ENCODE measurements at regions not wholly inside any gene's neighbourhood (a gene's known extent, or its start where the extent isn't known, plus 50 kb on each side); places are given as distances from the start of the nearest gene placed in this dataset.

DNA sequence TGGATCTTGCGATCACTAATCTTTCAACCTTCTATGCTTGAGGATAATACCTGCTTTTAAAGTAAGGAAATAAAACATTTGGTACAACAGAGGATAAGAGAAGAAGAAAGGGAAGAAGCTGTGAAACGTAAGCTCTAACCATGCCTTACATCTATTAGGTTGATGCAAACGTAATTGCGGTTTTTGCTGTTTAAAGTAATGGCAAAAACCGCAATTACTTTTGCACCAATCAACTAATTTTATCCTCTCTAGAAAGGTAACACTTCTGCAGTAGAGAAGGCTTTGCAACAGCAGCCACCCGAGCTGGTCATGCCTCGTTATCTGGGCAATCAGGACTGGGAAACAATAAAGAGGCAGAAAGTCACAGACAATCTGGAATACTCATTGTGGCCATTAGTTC lies 224.1 kb downstream of the MED10 start:
- no peak for DNase-seq
- Histone ChIP-seq H3K9me3 (ENCODE audit: severe bottlenecking) (peaks cover 3% of the 10 kb centered on the region), H3K27ac (no peak overlapping the region), H3K27me3 (ENCODE audit: insufficient read depth, low read depth, severe bottlenecking) (peaks cover 95% of the 10 kb centered on the region), H3K36me3 (no peaks in the 10 kb centered on the region), H3K4me3 (ENCODE audit: low read depth, low read length) (no peak overlapping the region)
- TF ChIP-seq, protein P1, sequence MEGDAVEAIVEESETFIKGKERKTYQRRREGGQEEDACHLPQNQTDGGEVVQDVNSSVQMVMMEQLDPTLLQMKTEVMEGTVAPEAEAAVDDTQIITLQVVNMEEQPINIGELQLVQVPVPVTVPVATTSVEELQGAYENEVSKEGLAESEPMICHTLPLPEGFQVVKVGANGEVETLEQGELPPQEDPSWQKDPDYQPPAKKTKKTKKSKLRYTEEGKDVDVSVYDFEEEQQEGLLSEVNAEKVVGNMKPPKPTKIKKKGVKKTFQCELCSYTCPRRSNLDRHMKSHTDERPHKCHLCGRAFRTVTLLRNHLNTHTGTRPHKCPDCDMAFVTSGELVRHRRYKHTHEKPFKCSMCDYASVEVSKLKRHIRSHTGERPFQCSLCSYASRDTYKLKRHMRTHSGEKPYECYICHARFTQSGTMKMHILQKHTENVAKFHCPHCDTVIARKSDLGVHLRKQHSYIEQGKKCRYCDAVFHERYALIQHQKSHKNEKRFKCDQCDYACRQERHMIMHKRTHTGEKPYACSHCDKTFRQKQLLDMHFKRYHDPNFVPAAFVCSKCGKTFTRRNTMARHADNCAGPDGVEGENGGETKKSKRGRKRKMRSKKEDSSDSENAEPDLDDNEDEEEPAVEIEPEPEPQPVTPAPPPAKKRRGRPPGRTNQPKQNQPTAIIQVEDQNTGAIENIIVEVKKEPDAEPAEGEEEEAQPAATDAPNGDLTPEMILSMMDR (IDR thresholded peaks at IDR 0.05; ENCODE audit: low read depth, low read length), result no peak

DNA sequence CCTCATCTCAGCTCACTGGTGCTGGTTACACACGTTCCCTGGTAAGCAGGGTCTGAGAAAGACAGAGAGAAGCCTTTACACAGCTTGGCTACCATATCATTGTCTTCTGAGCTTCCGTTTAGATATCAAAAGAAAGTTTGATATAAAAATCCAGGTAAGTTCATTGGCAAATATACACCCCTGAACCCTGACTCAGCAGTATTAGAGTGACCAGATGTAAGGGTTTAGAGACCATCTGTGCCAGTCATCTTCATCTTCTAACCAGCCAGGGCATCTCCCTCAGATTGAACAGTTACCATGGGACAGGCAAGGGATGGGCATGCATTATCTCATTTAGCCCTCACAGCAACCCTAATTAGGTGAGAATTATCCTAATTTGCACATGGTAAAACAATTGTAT lies 232.1 kb downstream of the MED10 start:
- Histone ChIP-seq H3K27ac (no peak overlapping the region), H3K9me3 (ENCODE audit: severe bottlenecking) (no peaks in the 10 kb centered on the region), H3K4me3 (ENCODE audit: low read depth, low read length) (no peak overlapping the region), H3K27me3 (ENCODE audit: insufficient read depth, low read depth, severe bottlenecking) (peaks cover 94% of the 10 kb centered on the region), H3K36me3 (no peaks in the 10 kb centered on the region)
- DNase-seq, result no peak
- TF ChIP-seq, protein P1 (IDR thresholded peaks at IDR 0.05; ENCODE audit: low read depth, low read length), result no peak

GRCh38 chr5:6145616-6146237 lies 232.6 kb downstream of the MED10 start:
- Histone ChIP-seq H3K27ac (no peak overlapping the region), H3K9me3 (ENCODE audit: severe bottlenecking) (no peaks in the 10 kb centered on the region), H3K27me3 (ENCODE audit: insufficient read depth, low read depth, severe bottlenecking) (peaks cover 94% of the 10 kb centered on the region), H3K4me3 (ENCODE audit: low read depth, low read length) (no peak overlapping the region), H3K36me3 (no peaks in the 10 kb centered on the region)
- DNase-seq, result no peak
- TF ChIP-seq, protein P1 (IDR thresholded peaks at IDR 0.05; ENCODE audit: low read depth, low read length), result no peak

GRCh38 chr5:6143523-6143922 lies 234.8 kb downstream of the MED10 start:
- peaks cover 93% of the 10 kb centered on the region for H3K27me3 ChIP-seq (ENCODE audit: insufficient read depth, low read depth, severe bottlenecking)
- H3K9me3 ChIP-seq (ENCODE audit: severe bottlenecking), result peaks cover 2% of the 10 kb centered on the region
- H3K4me3 ChIP-seq (ENCODE audit: low read depth, low read length), result no peak overlapping the region
- H3K27ac ChIP-seq, result no peak overlapping the region
- H3K36me3 ChIP-seq, result no peaks in the 10 kb centered on the region
- no peak for DNase-seq
- TF ChIP-seq, protein P1 (IDR thresholded peaks at IDR 0.05; ENCODE audit: low read depth, low read length), result no peak

DNA sequence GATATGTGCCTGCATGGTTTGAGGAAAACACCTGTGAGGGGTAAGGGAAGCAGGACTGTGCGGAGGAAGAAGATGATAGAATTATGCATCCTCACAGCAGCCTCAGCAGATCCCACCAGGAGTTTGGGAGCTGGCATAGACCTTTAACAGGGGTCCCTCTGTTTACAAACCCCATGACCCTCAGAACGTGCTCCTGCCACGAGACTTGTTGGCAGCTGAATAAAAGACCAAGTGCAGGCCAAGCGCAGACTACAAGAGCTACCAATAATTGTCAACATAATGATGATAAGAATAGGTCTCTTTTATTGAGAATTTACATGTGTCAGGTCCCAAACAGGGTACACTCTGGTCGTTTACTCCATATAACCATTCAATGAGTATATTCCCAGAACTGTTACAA lies 236.0 kb downstream of the MED10 start:
- TF ChIP-seq, protein P1 (IDR thresholded peaks at IDR 0.05; ENCODE audit: low read depth, low read length), result no peak
- Histone ChIP-seq H3K27ac (no peak overlapping the region), H3K4me3 (ENCODE audit: low read depth, low read length) (no peak overlapping the region), H3K9me3 (ENCODE audit: severe bottlenecking) (peaks cover 2% of the 10 kb centered on the region), H3K36me3 (no peaks in the 10 kb centered on the region), H3K27me3 (ENCODE audit: insufficient read depth, low read depth, severe bottlenecking) (peaks cover 93% of the 10 kb centered on the region)
- DNase-seq, result no peak

DNA sequence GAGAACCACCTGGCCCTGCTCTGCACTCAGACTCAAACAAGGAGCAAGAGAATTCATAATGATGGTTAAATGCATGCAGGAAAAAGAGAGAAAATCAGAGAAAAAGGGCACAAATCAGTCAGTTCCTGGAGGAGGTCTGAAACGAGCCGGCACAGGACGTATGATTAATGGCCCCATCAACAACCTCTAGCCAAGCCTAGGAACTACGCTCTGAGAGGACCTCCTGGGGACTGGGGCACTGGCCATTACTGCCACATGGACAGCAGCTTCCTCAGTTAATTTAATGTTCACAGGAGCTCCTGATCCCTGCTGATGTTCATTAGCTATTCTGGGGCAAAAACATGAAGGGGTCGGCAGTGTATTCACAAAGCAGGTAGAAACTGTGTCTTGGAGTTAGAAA lies 238.1 kb downstream of the MED10 start:
- peaks cover 88% of the 10 kb centered on the region for H3K27me3 ChIP-seq (ENCODE audit: insufficient read depth, low read depth, severe bottlenecking)
- H3K4me3 ChIP-seq (ENCODE audit: low read depth, low read length), result no peak overlapping the region
- no peak for DNase-seq
- H3K27ac ChIP-seq, result no peak overlapping the region
- TF ChIP-seq, protein P1 (IDR thresholded peaks at IDR 0.05; ENCODE audit: low read depth, low read length), result no peak
- no peaks in the 10 kb centered on the region for H3K36me3 ChIP-seq
- peaks cover 2% of the 10 kb centered on the region for H3K9me3 ChIP-seq (ENCODE audit: severe bottlenecking)
